Mesothelial cell of epicardium (in vitro differentiated cells): ENCODE measurements at regions not wholly inside any gene's neighbourhood (a gene's known extent, or its start where the extent isn't known, plus 50 kb on each side); places are given as distances from the start of the nearest gene placed in this dataset.

Experiments
- DNase-seq, 2 experiments: peaks; one replicate each; pipeline ENCODE4 v3.0.0; 2021; ENCODE audit warnings: low spot score in 2 of 2; ENCODE audit not compliant: unreplicated experiment in 2 of 2
- H3K27ac Mint-ChIP-seq: 2 replicates; pipeline ENCODE4 v1.8.0; 2021; ENCODE audit warnings: mixed read lengths
- H3K27me3 Mint-ChIP-seq: 2 replicates; pipeline ENCODE4 v1.8.0; 2021; ENCODE audit warnings: low read depth, mixed read lengths
- H3K36me3 Mint-ChIP-seq: 2 replicates; pipeline ENCODE4 v1.8.0; 2021; ENCODE audit warnings: mixed read lengths
- H3K4me1 Mint-ChIP-seq: 2 replicates; pipeline ENCODE4 v1.8.0; 2021; ENCODE audit warnings: mixed read lengths
- H3K4me3 Mint-ChIP-seq: 2 replicates; pipeline ENCODE4 v1.8.0; 2021; ENCODE audit warnings: mild to moderate bottlenecking, moderate library complexity, mixed read lengths
- H3K9me3 Mint-ChIP-seq: 2 replicates; pipeline ENCODE4 v1.8.0; 2021; ENCODE audit warnings: mixed read lengths
- TF ChIP-seq, protein P1 (sequence below): fragments of 200-600 bp; sonication (generic); IDR thresholded peaks from one replicate; pipeline ENCODE4 v1.5.0; 2021; ENCODE audit warnings: antibody characterized with exemption; ENCODE audit not compliant: unreplicated experiment

DNA sequence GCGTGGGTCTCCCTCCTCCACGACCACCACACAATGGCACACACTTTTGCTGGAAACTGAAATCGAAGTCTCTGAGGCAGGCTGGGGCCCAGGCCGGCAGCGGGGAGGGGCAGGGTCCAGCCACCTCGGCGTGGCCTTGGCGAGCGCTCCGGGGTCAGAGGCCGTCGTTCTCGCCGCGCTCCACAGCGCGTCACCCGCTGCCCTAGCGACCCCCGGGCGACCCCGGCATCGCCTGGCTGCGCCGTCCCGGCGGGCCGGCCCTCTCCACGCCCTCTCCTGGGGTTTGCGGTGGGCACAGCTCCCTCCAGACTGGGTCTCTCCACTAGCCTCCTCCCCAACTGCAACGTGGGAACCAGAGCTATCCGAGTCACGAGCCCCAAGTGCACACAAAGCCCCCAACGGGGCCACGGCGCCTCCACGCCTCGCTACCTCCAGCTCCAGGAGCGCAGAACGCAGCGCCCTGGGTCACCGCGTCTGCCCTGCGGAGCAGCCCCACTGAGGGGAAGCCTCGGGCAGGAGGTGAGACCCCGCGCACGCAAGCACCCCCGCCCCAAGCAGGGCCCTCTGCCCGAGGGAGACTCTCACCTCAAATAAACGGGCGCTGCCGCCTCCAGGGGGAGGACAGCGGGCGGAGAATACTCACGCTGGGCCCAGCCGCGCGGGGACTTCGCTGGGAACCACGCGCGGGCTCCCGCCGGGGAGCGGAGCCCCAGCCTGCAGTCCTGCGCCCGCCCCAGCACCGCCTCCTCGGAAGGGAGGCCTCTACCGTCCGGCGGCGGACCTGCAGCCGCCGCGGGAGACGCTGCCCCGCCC, 134.0 kb upstream of the BARHL2 start:
- peaks cover 7% of the 10 kb centered on the region for H3K4me1 Mint-ChIP-seq
- no peaks in the 10 kb centered on the region for H3K9me3 Mint-ChIP-seq
- peak overlapping the region; percentile 82 for H3K4me3 Mint-ChIP-seq
- TF ChIP-seq, protein P1, sequence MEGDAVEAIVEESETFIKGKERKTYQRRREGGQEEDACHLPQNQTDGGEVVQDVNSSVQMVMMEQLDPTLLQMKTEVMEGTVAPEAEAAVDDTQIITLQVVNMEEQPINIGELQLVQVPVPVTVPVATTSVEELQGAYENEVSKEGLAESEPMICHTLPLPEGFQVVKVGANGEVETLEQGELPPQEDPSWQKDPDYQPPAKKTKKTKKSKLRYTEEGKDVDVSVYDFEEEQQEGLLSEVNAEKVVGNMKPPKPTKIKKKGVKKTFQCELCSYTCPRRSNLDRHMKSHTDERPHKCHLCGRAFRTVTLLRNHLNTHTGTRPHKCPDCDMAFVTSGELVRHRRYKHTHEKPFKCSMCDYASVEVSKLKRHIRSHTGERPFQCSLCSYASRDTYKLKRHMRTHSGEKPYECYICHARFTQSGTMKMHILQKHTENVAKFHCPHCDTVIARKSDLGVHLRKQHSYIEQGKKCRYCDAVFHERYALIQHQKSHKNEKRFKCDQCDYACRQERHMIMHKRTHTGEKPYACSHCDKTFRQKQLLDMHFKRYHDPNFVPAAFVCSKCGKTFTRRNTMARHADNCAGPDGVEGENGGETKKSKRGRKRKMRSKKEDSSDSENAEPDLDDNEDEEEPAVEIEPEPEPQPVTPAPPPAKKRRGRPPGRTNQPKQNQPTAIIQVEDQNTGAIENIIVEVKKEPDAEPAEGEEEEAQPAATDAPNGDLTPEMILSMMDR, result peak; percentile 76
- no peaks in the 10 kb centered on the region for H3K36me3 Mint-ChIP-seq
- H3K27me3 Mint-ChIP-seq, result peaks cover 63% of the 10 kb centered on the region
- peak; percentile 77 to 80 for DNase-seq
- peak overlapping the region; percentile 33 for H3K27ac Mint-ChIP-seq

DNA sequence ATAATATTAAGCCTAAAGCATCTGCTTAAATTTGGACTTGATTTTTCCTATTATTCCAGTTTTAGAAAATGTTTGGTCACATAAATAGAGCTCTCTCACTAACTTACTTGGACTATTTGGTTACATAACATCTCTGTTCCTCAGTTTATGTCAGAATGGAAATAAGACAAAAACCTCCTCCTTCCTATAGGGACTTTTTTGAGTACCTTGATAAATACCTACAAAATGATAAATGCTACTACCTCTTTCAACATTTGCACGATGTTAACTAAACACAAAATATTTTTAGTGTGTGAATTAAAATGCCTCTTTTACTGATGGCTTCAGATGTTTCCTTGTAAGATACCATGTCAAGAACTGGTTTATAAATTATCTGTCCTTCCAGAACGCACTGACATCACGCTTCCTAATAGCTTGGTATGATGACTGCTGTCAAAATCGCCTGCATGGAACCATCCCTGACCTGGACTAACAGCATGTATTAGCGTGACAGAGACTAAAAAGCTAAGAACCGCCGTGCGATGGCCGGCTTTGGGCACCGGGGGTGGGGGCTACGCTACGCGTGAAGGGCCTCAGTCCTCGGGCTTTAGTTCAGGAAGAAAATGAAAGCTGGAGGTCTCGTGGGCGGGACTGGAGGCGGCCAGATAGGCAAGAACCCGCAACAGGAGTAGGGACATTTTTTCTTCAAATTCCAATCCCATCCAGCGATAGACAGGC, 133.2 kb upstream of the BARHL2 start:
- Mint-ChIP-seq H3K9me3 (no peaks in the 10 kb centered on the region), H3K4me1 (peaks cover 7% of the 10 kb centered on the region), H3K27ac (peak overlapping the region; percentile 33), H3K4me3 (peak overlapping the region; percentile 82), H3K36me3 (no peaks in the 10 kb centered on the region), H3K27me3 (peaks cover 71% of the 10 kb centered on the region)
- TF ChIP-seq, protein P1, result no peak
- DNase-seq, result peak in 1 of 2 experiments; percentile 43

DNA sequence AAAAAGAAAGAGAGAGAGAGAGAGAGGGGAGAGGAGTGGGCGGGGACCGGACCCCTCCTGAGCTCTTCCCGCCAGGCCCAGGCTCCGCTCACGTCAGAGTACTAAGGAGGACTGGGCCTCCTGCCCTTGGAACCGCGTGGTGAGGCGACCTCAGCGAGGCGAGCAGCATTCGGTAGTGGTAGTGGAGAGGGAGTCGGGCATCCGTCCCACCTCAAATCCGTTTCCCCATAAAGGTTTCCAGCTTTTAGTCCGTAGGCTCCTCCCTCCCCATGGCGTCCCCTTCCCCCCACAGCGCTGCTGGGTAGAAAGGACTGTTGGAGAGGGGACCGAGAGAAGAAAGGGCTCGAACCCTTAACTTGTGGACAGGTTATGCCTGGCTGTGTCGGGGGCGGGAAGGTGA, 124.4 kb upstream of the BARHL2 start:
- Mint-ChIP-seq H3K4me3 (no peak overlapping the region), H3K36me3 (no peaks in the 10 kb centered on the region), H3K4me1 (peaks cover 3% of the 10 kb centered on the region), H3K27ac (no peak overlapping the region), H3K9me3 (no peaks in the 10 kb centered on the region), H3K27me3 (peaks cover 98% of the 10 kb centered on the region)
- DNase-seq, result no peak
- TF ChIP-seq, protein P1, result no peak

DNA sequence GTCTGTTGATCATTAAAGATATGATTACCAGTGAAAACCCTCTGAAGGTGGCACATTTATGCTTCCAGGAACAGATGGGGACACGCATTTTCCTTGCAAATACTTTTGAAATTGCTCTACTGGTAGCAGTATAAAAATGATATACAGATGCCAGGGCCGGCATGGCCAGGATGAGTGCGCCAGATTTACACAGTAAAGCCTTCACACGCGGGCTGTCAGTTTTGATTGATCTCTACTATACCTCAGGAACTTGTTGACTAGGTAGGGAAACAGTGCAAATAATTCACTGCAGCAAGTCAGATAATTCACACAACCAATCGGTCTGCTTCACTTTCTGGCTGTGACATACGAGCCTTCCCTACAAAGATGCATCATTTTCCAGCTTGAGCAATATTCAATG, 123.2 kb upstream of the BARHL2 start:
- Mint-ChIP-seq H3K9me3 (no peaks in the 10 kb centered on the region), H3K4me1 (peaks cover 11% of the 10 kb centered on the region), H3K27me3 (peaks cover 97% of the 10 kb centered on the region), H3K27ac (no peak overlapping the region), H3K4me3 (no peak overlapping the region), H3K36me3 (no peaks in the 10 kb centered on the region)
- DNase-seq, result no peak
- TF ChIP-seq, protein P1, result no peak

DNA sequence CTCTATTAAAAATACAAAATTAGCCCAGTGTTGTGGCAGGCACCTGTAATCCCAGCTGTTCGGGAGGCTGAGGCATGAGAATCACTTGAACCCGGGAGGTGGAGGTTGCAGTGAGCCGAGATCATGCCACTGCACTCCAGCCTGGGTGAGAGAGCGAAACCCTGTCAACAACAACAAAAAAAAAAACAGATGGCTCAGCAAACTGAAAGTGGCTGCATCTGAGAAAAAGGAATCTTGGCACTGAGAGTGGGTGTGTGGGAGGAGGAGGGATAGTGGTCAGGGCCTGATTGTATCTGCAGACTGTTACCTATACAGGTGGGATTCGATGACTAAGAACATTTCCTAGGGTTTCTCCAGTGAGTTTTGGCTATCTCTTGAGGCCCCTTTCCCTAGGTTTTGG, 122.2 kb upstream of the BARHL2 start:
- H3K4me1 Mint-ChIP-seq, result peaks cover 18% of the 10 kb centered on the region
- no peak overlapping the region for H3K27ac Mint-ChIP-seq
- H3K9me3 Mint-ChIP-seq, result no peaks in the 10 kb centered on the region
- peaks cover 97% of the 10 kb centered on the region for H3K27me3 Mint-ChIP-seq
- no peaks in the 10 kb centered on the region for H3K36me3 Mint-ChIP-seq
- DNase-seq, result no peak
- H3K4me3 Mint-ChIP-seq, result no peak overlapping the region
- TF ChIP-seq, protein P1, result no peak
